C4-2B (cell line): ENCODE measurements at regions not wholly inside any gene's neighbourhood (a gene's known extent, or its start where the extent isn't known, plus 50 kb on each side); places are given as distances from the start of the nearest gene placed in this dataset.

Experiments used
- H3K27ac ChIP-seq: fragments of 450-650 bp; 2 replicates; pipeline ENCODE4 v1.5.1; 2017
- CTCF ChIP-seq: fragments of 450-650 bp; conservative IDR thresholded peaks from 2 replicates; pipeline ENCODE4 v1.5.1; 2017; ENCODE audit warnings: mild to moderate bottlenecking
- ZFX ChIP-seq: fragments of 450-650 bp; IDR thresholded peaks from 2 replicates; pipeline ENCODE4 v1.6.1; 2017

GRCh38 chr1:106224426-106224825 lies 832.0 kb upstream of the PRMT6 start:
- no peak overlapping the region for H3K27ac ChIP-seq
- TF ChIP-seq CTCF (no peak), ZFX (no peak)

- H3K27ac ChIP-seq = no peak overlapping the region
- no peak for TF ChIP-seq CTCF
- no peak for TF ChIP-seq ZFX
These were observed 831.1 kb upstream of the PRMT6 start for GRCh38 chr1:106225403-106225802.

- H3K27ac ChIP-seq = no peak overlapping the region
- TF ChIP-seq ZFX = no peak
- no peak for TF ChIP-seq CTCF
These were observed 829.9 kb upstream of the PRMT6 start for GRCh38 chr1:106226550-106226949.

- no peak overlapping the region for H3K27ac ChIP-seq
- no peak for TF ChIP-seq ZFX
- TF ChIP-seq CTCF = no peak
These were observed 824.3 kb upstream of the PRMT6 start for GRCh38 chr1:106232128-106232527.

- TF ChIP-seq CTCF (no peak), ZFX (no peak)
- no peak overlapping the region for H3K27ac ChIP-seq
These were observed 823.0 kb upstream of the PRMT6 start for GRCh38 chr1:106233511-106233910.

- no peak for TF ChIP-seq ZFX
- TF ChIP-seq CTCF = no peak
These were observed 807.1 kb upstream of the PRMT6 start for GRCh38 chr1:106249365-106249764.

GRCh38 chr1:106249810-106250209 lies 806.7 kb upstream of the PRMT6 start:
- TF ChIP-seq CTCF (no peak), ZFX (no peak)

More at GRCh38 chr1:106249365-106249764, 807.1 kb upstream of the PRMT6 start:
- H3K27ac ChIP-seq = no peak overlapping the region

More at GRCh38 chr1:106249810-106250209, 806.7 kb upstream of the PRMT6 start:
- no peak overlapping the region for H3K27ac ChIP-seq
